Naive thymus-derived CD4-positive, alpha-beta T cell (primary cell): ENCODE measurements at regions not wholly inside any gene's neighbourhood (a gene's known extent, or its start where the extent isn't known, plus 50 kb on each side); places are given as distances from the start of the nearest gene placed in this dataset.

Source experiments
- ATAC-seq: fragments of 150-1000 bp; cut with Tn5 transposase; 2 replicates; pipeline ENCODE4 v1.10.0; 2021; ENCODE audit warnings: mild to moderate bottlenecking, moderate library complexity
- CTCF ChIA-PET: fragments of 350-600 bp; sonication (Branson Sonifier 250); formaldehyde crosslinking; loops from one replicate; lab custom pipeline; 2021; ENCODE audit warnings: antibody characterized with exemption; lab: Charles Lee
- POLR2A ChIA-PET: fragments of 350-600 bp; sonication (Branson Sonifier 250); formaldehyde crosslinking; loops from one replicate; lab custom pipeline; 2021; ENCODE audit warnings: antibody characterized with exemption, inconsistent platforms; lab: Charles Lee
- DNase-seq, 9 donors: peaks; one replicate each; pipeline versions ENCODE4 v3.0.0 to v3.0.0-alpha.2; 2020 to 2022; ENCODE audit warnings: mixed read lengths in 1 of 9
- H3K27ac ChIP-seq: one replicate; pipeline ENCODE4 v1.7.0; 2013; ENCODE audit warnings: mild to moderate bottlenecking, low read depth, low read length, moderate library complexity
- H3K27me3 ChIP-seq, 2 donors: one replicate each; pipeline ENCODE4 v1.7.0; 2013; ENCODE audit warnings: low read length in 2 of 2, mild to moderate bottlenecking in 2 of 2, moderate library complexity in 2 of 2; ENCODE audit not compliant: control insufficient read depth in 2 of 2, insufficient read depth in 2 of 2
- H3K36me3 ChIP-seq, 3 experiments: 1 replicate in 2 of 3; 2 replicates in 1 of 3; pipeline ENCODE4 v1.7.0; 2013; ENCODE audit warnings: low read length in 3 of 3, mild to moderate bottlenecking in 3 of 3, moderate library complexity in 1 of 3; ENCODE audit not compliant: insufficient read depth in 3 of 3, control insufficient read depth in 2 of 3
- H3K4me1 ChIP-seq, 2 donors: one replicate each; pipeline ENCODE4 v1.7.0; 2013; ENCODE audit warnings: low read length in 2 of 2, mild to moderate bottlenecking in 2 of 2, moderate library complexity in 1 of 2; ENCODE audit not compliant: control insufficient read depth in 2 of 2, insufficient read depth in 2 of 2
- H3K4me3 ChIP-seq: 2 replicates; pipeline ENCODE4 v1.7.0; 2013; ENCODE audit warnings: mild to moderate bottlenecking, low read length
- H3K9me3 ChIP-seq, 3 experiments: 1 replicate in 2 of 3; 2 replicates in 1 of 3; pipeline ENCODE4 v1.7.0; 2013; ENCODE audit warnings: low read length in 3 of 3; ENCODE audit not compliant: control insufficient read depth in 2 of 3
- H3K27ac Mint-ChIP-seq, 9 donors: one replicate each; pipeline ENCODE4 v1.8.0; 2020 to 2022; ENCODE audit warnings: mixed read lengths in 9 of 9, mild to moderate bottlenecking in 8 of 9, moderate library complexity in 5 of 9, inconsistent platforms in 2 of 9
- H3K27me3 Mint-ChIP-seq, 5 donors: one replicate each; pipeline ENCODE4 v1.8.0; 2021 to 2022; ENCODE audit warnings: mixed read lengths in 5 of 5, mild to moderate bottlenecking in 1 of 5
- H3K36me3 Mint-ChIP-seq, 5 donors: one replicate each; pipeline ENCODE4 v1.8.0; 2020 to 2022; ENCODE audit warnings: mixed read lengths in 5 of 5, mild to moderate bottlenecking in 3 of 5, inconsistent platforms in 1 of 5
- H3K4me1 Mint-ChIP-seq, 7 donors: one replicate each; pipeline ENCODE4 v1.8.0; 2020 to 2022; ENCODE audit warnings: mixed read lengths in 7 of 7, mild to moderate bottlenecking in 3 of 7, inconsistent platforms in 1 of 7
- H3K4me3 Mint-ChIP-seq, 10 donors: one replicate each; pipeline ENCODE4 v1.8.0; 2020 to 2022; ENCODE audit warnings: mild to moderate bottlenecking in 10 of 10, mixed read lengths in 10 of 10, moderate library complexity in 6 of 10, inconsistent platforms in 2 of 10
- H3K9me3 Mint-ChIP-seq, 11 donors: one replicate each; pipeline ENCODE4 v1.8.0; 2020 to 2022; ENCODE audit warnings: mixed read lengths in 11 of 11, mild to moderate bottlenecking in 4 of 11, inconsistent platforms in 1 of 11, moderate library complexity in 1 of 11
- intact Hi-C, 2 donors: fragments of 100-400 bp; cut with micrococcal nuclease; formaldehyde crosslinking; loops; one replicate each; pipeline ENCODE4 v1.15.1; 2023

DNA sequence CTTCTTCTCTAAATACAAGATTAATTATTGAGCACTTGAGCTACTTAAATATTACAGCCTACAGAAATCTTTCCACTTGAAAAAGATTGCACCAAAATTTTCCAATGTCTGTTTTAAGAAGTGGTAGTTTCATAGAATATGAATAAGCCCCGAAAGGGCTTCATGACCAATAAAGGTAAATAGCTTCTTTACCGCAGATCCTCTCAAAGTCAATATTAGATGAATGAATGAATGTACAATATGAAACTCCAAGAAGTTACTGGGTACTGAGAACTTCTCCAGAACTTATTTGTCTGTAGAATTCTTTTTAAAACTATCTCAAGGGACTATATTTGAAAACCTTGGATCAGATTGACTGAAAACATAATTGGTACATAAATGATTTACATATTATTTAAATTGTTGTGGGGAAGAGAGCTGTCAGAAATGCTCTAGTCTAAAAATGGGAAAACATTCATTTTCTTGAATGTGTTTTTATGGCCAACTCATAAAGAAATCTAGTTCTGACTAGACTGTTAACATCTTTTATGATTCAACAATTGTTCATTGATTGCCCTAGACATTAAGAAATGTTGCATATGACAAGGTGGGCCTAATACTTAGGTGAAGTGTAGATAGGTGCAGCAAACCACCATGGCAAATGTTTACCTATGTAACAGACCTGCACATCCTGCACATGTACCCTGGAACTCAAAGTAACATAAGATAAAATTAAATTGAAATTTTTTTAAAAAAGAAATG, 227.0 kb downstream of the SPRY2 start:
- no peak for DNase-seq
- intact Hi-C loops = no loop called here
- H3K4me1 Mint-ChIP-seq = no peaks in the 10 kb centered on the region
- H3K27ac ChIP-seq = no peak overlapping the region
- no peak overlapping the region for H3K4me3 Mint-ChIP-seq
- CTCF ChIA-PET = interaction anchor here (0.6 kb wide), 1 partner anchor 622 kb away, joined by 3 read pairs; no protein-coding TSS in a partner anchor
- H3K27me3 Mint-ChIP-seq = no peaks in the 10 kb centered on the region
- H3K9me3 Mint-ChIP-seq = peaks cover 0 to 10% (median 0%) of the 10 kb centered on the region in 11 donors
- no peak overlapping the region for H3K27ac Mint-ChIP-seq
- H3K9me3 ChIP-seq = no peaks in the 10 kb centered on the region
- H3K4me3 ChIP-seq = no peak overlapping the region
- POLR2A ChIA-PET = no interaction called here
- H3K4me1 ChIP-seq = no peaks in the 10 kb centered on the region
- H3K27me3 ChIP-seq = no peaks in the 10 kb centered on the region
- no peak for ATAC-seq
- H3K36me3 Mint-ChIP-seq = no peaks in the 10 kb centered on the region
- no peaks in the 10 kb centered on the region for H3K36me3 ChIP-seq

DNA sequence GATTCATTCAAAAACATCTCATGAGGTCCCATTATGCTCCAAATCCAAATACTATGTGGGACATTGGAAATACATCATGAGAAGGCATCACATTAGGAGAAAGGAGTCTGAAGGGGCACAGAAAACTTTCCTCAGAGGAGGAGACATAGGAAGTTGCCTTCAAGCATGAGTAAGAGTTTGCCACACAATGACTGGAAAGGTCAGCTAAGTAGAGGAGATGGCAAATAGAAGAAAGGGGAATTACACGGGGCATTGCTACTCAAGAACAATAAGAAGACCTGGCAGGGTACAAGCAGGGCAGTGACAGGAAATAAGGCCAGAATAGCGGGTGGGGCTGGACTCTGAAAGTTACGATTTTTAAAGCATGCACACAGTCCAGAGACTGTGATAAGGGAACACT, 231.6 kb downstream of the SPRY2 start:
- DNase-seq (no peak), ATAC-seq (no peak)
- Mint-ChIP-seq H3K27me3 (peaks cover 0 to 4% (median 0%) of the 10 kb centered on the region in 5 donors), H3K4me1 (no peaks in the 10 kb centered on the region), H3K4me3 (no peak overlapping the region), H3K9me3 (peaks cover 0 to 13% (median 3%) of the 10 kb centered on the region in 11 donors), H3K36me3 (no peaks in the 10 kb centered on the region), H3K27ac (no peak overlapping the region)
- intact Hi-C loops = no loop called here
- no peaks in the 10 kb centered on the region for H3K9me3 ChIP-seq
- ChIA-PET CTCF (no interaction called here), POLR2A (no interaction called here)
- H3K27ac ChIP-seq = no peak overlapping the region
- H3K4me1 ChIP-seq = no peaks in the 10 kb centered on the region
- H3K36me3 ChIP-seq = no peaks in the 10 kb centered on the region
- no peaks in the 10 kb centered on the region for H3K27me3 ChIP-seq
- H3K4me3 ChIP-seq = no peak overlapping the region

DNA sequence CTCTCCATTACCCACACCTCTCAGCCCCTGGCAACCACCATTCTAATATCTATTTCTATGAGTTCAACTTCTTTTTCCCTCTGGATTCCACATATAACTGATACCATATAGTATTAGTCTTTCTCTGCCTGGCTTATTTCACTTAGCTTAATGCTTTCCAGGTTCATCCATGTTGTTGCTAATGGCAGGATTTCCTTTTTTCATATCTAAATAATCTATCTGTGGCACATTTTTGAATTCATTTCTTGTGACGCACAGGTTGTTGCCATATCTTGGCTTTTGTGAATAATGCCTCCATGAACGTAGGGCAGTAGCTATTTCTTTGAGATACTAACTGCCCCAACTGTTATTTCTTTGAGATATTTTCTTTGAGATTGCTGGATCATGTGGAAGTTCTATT, 235.6 kb downstream of the SPRY2 start:
- no peak overlapping the region for H3K27ac ChIP-seq
- no peaks in the 10 kb centered on the region for H3K9me3 ChIP-seq
- no peaks in the 10 kb centered on the region for H3K27me3 ChIP-seq
- ChIA-PET POLR2A (no interaction called here), CTCF (no interaction called here)
- H3K4me1 ChIP-seq = no peaks in the 10 kb centered on the region
- intact Hi-C loops = no loop called here
- H3K4me3 ChIP-seq = no peak overlapping the region
- Mint-ChIP-seq H3K4me3 (no peak overlapping the region), H3K9me3 (peaks cover 0 to 14% (median 3%) of the 10 kb centered on the region in 11 donors), H3K27me3 (peaks cover 0 to 4% (median 0%) of the 10 kb centered on the region in 5 donors), H3K27ac (no peak overlapping the region), H3K36me3 (no peaks in the 10 kb centered on the region), H3K4me1 (no peaks in the 10 kb centered on the region)
- DNase-seq (no peak), ATAC-seq (no peak)
- no peaks in the 10 kb centered on the region for H3K36me3 ChIP-seq

DNA sequence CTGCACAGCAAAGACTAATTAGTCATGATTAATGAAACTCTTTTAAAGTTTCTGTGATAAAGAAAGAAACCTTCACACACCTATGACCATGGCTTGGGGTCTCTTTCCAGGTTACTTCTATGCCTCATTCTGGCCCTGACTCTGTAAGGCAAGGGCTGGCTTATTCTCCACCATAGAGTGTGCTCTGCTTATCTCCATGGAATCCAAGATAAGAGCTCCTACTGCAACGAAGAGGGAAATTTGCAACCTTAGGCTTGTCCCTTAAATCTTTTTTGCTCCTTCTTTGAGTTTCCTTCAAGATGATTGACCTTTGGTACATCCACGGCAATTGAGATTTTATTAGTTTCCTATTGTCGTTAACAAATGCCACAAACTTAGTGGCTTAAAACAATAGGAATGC, 239.9 kb downstream of the SPRY2 start:
- H3K27me3 ChIP-seq = no peaks in the 10 kb centered on the region
- intact Hi-C loops = no loop called here
- H3K4me1 ChIP-seq = no peaks in the 10 kb centered on the region
- ATAC-seq = no peak
- no peak overlapping the region for H3K27ac Mint-ChIP-seq
- no peaks in the 10 kb centered on the region for H3K27me3 Mint-ChIP-seq
- no peak overlapping the region for H3K27ac ChIP-seq
- H3K36me3 ChIP-seq = no peaks in the 10 kb centered on the region
- no peaks in the 10 kb centered on the region for H3K9me3 ChIP-seq
- CTCF ChIA-PET = no interaction called here
- no peak overlapping the region for H3K4me3 Mint-ChIP-seq
- DNase-seq = no peak
- no peaks in the 10 kb centered on the region for H3K36me3 Mint-ChIP-seq
- POLR2A ChIA-PET = no interaction called here
- no peak overlapping the region for H3K4me3 ChIP-seq
- no peaks in the 10 kb centered on the region for H3K4me1 Mint-ChIP-seq
- peaks cover 0 to 5% (median 0%) of the 10 kb centered on the region in 11 donors for H3K9me3 Mint-ChIP-seq

DNA sequence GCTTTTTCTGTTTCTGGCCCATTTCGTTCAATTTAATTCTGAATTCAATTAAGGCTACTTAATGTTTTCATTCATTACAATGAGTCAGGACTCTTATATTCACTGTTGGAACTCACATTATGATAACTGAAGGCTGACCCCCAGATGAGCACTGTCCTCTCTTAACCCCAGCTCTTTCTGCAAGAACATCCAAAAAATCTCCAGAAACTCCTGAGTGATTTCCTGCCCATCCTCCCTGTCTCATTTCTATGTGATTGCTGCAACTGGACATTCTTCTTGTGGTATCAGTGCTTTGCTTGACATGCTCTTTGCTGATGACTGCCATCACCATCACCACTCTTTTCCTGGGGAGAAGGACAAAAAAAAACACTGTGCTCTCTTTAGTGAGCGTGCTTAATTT, 240.3 kb downstream of the SPRY2 start:
- ATAC-seq (no peak), DNase-seq (no peak)
- Mint-ChIP-seq H3K27me3 (no peaks in the 10 kb centered on the region), H3K4me3 (no peak overlapping the region), H3K27ac (no peak overlapping the region), H3K9me3 (peaks cover 0 to 5% (median 0%) of the 10 kb centered on the region in 11 donors), H3K36me3 (no peaks in the 10 kb centered on the region), H3K4me1 (no peaks in the 10 kb centered on the region)
- no peaks in the 10 kb centered on the region for H3K9me3 ChIP-seq
- ChIA-PET CTCF (no interaction called here), POLR2A (interaction anchor here (0.7 kb wide), 1 partner anchor 41 kb away, joined by 4 read pairs; no protein-coding TSS in a partner anchor)
- no peak overlapping the region for H3K4me3 ChIP-seq
- H3K27ac ChIP-seq = no peak overlapping the region
- no peaks in the 10 kb centered on the region for H3K36me3 ChIP-seq
- intact Hi-C loops = no loop called here
- no peaks in the 10 kb centered on the region for H3K27me3 ChIP-seq
- no peaks in the 10 kb centered on the region for H3K4me1 ChIP-seq

DNA sequence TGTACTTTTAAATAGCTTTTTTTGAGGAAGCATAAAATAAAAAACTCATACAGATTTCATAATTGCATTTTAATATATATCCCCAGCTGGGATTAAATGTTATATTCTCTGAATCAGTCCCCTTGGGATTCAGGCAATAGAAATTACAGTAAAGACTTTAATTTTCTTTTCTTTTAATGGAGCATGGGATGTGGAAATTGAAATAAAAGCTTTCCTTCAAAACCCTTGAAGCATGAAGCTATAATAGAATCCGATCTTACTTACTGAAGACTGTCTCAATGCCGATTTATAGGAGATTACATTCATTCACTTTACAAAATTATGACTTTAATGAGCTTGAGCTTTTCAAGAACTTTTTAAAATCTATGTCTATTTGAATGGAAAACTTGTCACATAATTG, 243.4 kb downstream of the SPRY2 start:
- Histone ChIP-seq H3K36me3 (no peaks in the 10 kb centered on the region), H3K9me3 (no peaks in the 10 kb centered on the region), H3K27ac (no peak overlapping the region), H3K27me3 (no peaks in the 10 kb centered on the region), H3K4me1 (no peaks in the 10 kb centered on the region), H3K4me3 (no peak overlapping the region)
- POLR2A ChIA-PET = no interaction called here
- no peaks in the 10 kb centered on the region for H3K36me3 Mint-ChIP-seq
- CTCF ChIA-PET = interaction anchor here (0.6 kb wide), 1 partner anchor 130 kb away, joined by 3 read pairs; no protein-coding TSS in a partner anchor
- no peak for ATAC-seq
- H3K4me1 Mint-ChIP-seq = no peaks in the 10 kb centered on the region
- H3K27ac Mint-ChIP-seq = no peak overlapping the region
- H3K27me3 Mint-ChIP-seq = peaks cover 0 to 4% (median 0%) of the 10 kb centered on the region in 5 donors
- DNase-seq = no peak
- intact Hi-C loops = no loop called here
- H3K4me3 Mint-ChIP-seq = no peak overlapping the region
- H3K9me3 Mint-ChIP-seq = peaks cover 0 to 7% (median 0%) of the 10 kb centered on the region in 11 donors

DNA sequence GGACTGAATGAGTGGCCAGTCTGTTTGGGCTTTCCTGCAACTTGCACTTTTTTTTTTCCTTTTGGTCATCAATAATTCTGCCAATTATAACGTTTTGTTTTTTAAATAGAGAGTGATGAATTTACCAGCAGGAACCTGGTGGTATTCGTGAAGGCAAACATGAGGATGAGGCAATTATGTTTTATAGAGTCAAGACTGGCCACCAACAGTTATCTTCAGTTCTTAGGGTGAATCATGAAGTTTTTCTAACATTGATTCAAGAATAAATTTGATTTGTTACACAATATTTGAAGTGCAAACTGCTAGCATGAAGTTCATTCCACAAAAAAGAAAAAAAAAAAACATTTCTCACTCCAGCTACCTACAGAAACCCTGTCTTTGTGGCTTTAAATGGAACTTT, 244.5 kb downstream of the SPRY2 start:
- Histone ChIP-seq H3K36me3 (no peaks in the 10 kb centered on the region), H3K9me3 (no peaks in the 10 kb centered on the region), H3K4me3 (no peak overlapping the region), H3K27me3 (no peaks in the 10 kb centered on the region), H3K4me1 (no peaks in the 10 kb centered on the region), H3K27ac (no peak overlapping the region)
- no peak for DNase-seq
- peaks cover 0 to 9% (median 0%) of the 10 kb centered on the region in 11 donors for H3K9me3 Mint-ChIP-seq
- no peaks in the 10 kb centered on the region for H3K36me3 Mint-ChIP-seq
- POLR2A ChIA-PET = no interaction called here
- intact Hi-C loops = no loop called here
- no peak overlapping the region for H3K4me3 Mint-ChIP-seq
- peaks cover 0 to 4% (median 0%) of the 10 kb centered on the region in 5 donors for H3K27me3 Mint-ChIP-seq
- ATAC-seq = no peak
- H3K4me1 Mint-ChIP-seq = no peaks in the 10 kb centered on the region
- CTCF ChIA-PET = no interaction called here
- no peak overlapping the region for H3K27ac Mint-ChIP-seq
